ENCODE measurements at regions not wholly inside any gene's neighbourhood (a gene's known extent, or its start where the extent isn't known, plus 50 kb on each side); places are given as distances from the start of the nearest gene placed in this dataset.
A peak's percentile ranks its signal among the peaks of the same experiment; 100 is the strongest.
"Not testable (repeated sequence)": the region's sequence is repeated elsewhere in the genome, so short reads cannot be mapped to it uniquely, and the experiment has no call there.

DNA sequence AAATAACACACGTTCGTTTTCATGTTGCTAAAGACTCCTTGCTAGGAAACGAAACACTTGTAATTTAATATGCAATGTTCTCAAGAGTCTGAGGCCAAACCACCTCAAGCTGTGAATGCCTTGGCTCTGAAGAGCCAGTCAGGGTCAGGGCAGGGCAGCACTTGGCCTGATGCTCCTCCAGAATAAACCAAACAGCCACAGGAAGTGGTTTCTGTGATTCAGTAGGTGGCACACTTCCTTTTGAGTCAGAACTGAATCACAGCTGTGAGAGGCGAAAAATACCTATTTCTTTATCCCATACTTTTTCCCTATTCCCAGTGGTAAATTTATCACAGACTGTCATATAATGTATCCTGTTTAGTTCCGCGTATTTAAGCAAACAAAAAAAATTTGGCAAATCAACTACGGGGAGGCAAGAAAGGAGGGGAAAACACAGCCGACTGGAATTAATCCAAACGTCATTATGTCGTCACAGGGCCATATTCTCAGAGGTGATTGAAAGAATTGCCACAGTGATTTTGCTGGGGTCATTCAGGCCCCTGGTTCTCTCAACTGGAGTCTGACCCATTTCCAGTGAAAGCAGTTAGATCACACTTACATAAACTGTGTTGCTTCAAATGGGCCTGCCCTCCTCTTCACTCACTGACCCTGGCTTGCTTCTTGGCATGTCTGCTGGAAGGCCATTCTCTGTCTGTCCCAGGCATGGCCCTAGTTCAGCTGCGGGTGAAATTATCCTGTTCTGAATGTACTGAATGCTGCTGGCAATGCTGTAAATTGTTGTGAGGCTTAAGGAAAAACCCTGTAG is 71.2 kb downstream of the ARRDC3 start:
- peak overlapping the region; percentile 100 for H3K27ac ChIP-seq (ENCODE audit: low read depth, low read length)
- H3K4me2 ChIP-seq (ENCODE audit: insufficient read depth, low read length): peak overlapping the region; percentile 75
- H3K9me3 ChIP-seq (ENCODE audit: low read depth, low read length): no peaks in the 10 kb centered on the region
- no peaks in the 10 kb centered on the region for H3K27me3 ChIP-seq (ENCODE audit: insufficient read depth, low read length)
- peaks cover 46% of the 10 kb centered on the region for H3K4me1 ChIP-seq (ENCODE audit: insufficient read depth, low read length)
- TF ChIP-seq, protein P1, sequence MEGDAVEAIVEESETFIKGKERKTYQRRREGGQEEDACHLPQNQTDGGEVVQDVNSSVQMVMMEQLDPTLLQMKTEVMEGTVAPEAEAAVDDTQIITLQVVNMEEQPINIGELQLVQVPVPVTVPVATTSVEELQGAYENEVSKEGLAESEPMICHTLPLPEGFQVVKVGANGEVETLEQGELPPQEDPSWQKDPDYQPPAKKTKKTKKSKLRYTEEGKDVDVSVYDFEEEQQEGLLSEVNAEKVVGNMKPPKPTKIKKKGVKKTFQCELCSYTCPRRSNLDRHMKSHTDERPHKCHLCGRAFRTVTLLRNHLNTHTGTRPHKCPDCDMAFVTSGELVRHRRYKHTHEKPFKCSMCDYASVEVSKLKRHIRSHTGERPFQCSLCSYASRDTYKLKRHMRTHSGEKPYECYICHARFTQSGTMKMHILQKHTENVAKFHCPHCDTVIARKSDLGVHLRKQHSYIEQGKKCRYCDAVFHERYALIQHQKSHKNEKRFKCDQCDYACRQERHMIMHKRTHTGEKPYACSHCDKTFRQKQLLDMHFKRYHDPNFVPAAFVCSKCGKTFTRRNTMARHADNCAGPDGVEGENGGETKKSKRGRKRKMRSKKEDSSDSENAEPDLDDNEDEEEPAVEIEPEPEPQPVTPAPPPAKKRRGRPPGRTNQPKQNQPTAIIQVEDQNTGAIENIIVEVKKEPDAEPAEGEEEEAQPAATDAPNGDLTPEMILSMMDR (IDR thresholded peaks at IDR 0.05; ENCODE audit: extremely low read depth, low read depth, low read length): no peak
- DNase-seq (ENCODE audit: insufficient read length, low spot score, missing footprints): peak; percentile 95
- H4K20me1 ChIP-seq (ENCODE audit: insufficient read depth, low read length): no peaks in the 10 kb centered on the region
- H3K79me2 ChIP-seq (ENCODE audit: insufficient read depth, low read length): no peaks in the 10 kb centered on the region
- H2AFZ ChIP-seq (ENCODE audit: low read length): no peak overlapping the region
- peak overlapping the region; percentile 41 for H3K4me3 ChIP-seq (ENCODE audit: insufficient read depth, low read length)
- H3K36me3 ChIP-seq (ENCODE audit: insufficient read depth, low read length): no peaks in the 10 kb centered on the region

DNA sequence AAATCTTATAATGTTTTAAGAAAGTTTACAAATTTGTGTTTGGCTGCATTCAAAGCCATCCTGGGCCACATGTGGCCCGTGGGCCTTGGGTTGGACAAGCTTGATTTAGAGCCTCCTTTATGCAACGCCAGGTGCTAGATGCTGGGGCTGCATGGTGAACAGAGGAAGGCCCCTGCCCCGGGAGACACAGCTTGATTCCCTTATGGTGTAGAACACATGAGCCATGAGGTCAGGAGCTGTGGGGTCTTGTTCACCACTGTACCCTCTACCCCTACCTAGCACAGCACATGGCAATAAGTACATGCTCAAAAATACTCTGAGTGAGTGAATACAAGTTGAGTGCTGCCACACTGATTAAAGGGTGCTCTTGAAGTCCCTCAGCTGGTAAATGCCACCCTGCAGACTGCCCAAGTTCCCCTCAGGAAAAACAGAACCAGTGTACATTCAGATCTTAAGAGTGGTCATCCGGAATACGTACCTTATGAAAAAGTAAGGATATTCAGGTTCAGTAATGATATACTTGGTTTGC is 71.9 kb downstream of the ARRDC3 start:
- Histone ChIP-seq H4K20me1 (ENCODE audit: insufficient read depth, low read length) (no peaks in the 10 kb centered on the region), H3K4me3 (ENCODE audit: insufficient read depth, low read length) (peak overlapping the region; percentile 41), H2AFZ (ENCODE audit: low read length) (no peak overlapping the region), H3K79me2 (ENCODE audit: insufficient read depth, low read length) (no peaks in the 10 kb centered on the region), H3K36me3 (ENCODE audit: insufficient read depth, low read length) (no peaks in the 10 kb centered on the region), H3K9me3 (ENCODE audit: low read depth, low read length) (no peaks in the 10 kb centered on the region), H3K4me2 (ENCODE audit: insufficient read depth, low read length) (peak overlapping the region; percentile 70), H3K27ac (ENCODE audit: low read depth, low read length) (peak overlapping the region; percentile 100), H3K27me3 (ENCODE audit: insufficient read depth, low read length) (no peaks in the 10 kb centered on the region), H3K4me1 (ENCODE audit: insufficient read depth, low read length) (peaks cover 51% of the 10 kb centered on the region)
- TF ChIP-seq, protein P1 (IDR thresholded peaks at IDR 0.05; ENCODE audit: extremely low read depth, low read depth, low read length): no peak
- no peak for DNase-seq (ENCODE audit: insufficient read length, low spot score, missing footprints)

DNA sequence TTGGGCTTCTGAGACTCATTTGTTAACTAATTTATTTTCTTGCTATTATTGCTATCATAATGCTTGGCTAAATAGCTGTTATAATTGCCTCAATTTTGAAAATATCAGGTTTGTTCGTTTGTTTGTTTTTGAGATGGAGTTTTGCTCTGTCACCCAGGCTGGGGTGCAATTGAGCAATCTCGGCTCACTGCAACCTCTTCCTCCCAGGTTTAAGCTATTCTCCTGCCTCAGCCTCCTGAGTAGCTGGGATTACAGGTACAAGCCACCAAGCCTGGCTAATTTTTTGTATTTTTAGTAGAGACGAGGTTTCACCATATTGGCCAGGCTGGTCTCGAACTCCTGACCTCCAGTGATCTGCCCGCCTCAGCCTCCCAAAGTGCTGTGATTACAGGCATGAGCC is 75.0 kb downstream of the ARRDC3 start:
- H2AFZ ChIP-seq (ENCODE audit: low read length); H3K79me2 ChIP-seq (ENCODE audit: insufficient read depth, low read length); H3K4me3 ChIP-seq (ENCODE audit: insufficient read depth, low read length); H4K20me1 ChIP-seq (ENCODE audit: insufficient read depth, low read length); DNase-seq (ENCODE audit: insufficient read length, low spot score, missing footprints); H3K9me3 ChIP-seq (ENCODE audit: low read depth, low read length); H3K36me3 ChIP-seq (ENCODE audit: insufficient read depth, low read length); H3K4me2 ChIP-seq (ENCODE audit: insufficient read depth, low read length); H3K27me3 ChIP-seq (ENCODE audit: insufficient read depth, low read length): not testable (repeated sequence)
- peaks cover 39% of the 10 kb centered on the region for H3K4me1 ChIP-seq (ENCODE audit: insufficient read depth, low read length)
- peak overlapping the region; percentile 84 for H3K27ac ChIP-seq (ENCODE audit: low read depth, low read length)

DNA sequence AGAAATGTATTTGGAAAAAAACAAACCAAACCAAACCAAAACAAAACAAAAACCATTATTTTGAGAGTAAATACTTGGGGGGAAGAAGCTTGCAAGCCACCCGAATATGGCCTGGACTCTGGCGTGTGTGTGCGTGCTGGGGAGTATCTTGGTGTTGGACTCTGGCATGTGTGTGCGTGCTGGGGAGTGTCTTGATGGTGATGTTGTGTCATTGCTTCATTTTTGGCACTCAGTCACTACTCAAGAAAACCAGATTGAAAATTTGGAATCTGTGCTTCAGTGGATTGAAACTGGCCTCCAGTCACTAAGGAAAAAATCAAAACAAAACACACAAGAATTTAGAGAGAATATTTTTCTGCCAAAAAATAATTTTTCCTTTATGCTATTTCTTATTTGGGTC is 76.1 kb downstream of the ARRDC3 start:
- no peaks in the 10 kb centered on the region for H3K27me3 ChIP-seq (ENCODE audit: insufficient read depth, low read length)
- TF ChIP-seq, protein P1 (IDR thresholded peaks at IDR 0.05; ENCODE audit: extremely low read depth, low read depth, low read length): no peak
- no peaks in the 10 kb centered on the region for H3K36me3 ChIP-seq (ENCODE audit: insufficient read depth, low read length)
- peak; percentile 78 for DNase-seq (ENCODE audit: insufficient read length, low spot score, missing footprints)
- H4K20me1 ChIP-seq (ENCODE audit: insufficient read depth, low read length): no peaks in the 10 kb centered on the region
- no peaks in the 10 kb centered on the region for H3K79me2 ChIP-seq (ENCODE audit: insufficient read depth, low read length)
- H3K27ac ChIP-seq (ENCODE audit: low read depth, low read length): peak overlapping the region; percentile 84
- peaks cover 28% of the 10 kb centered on the region for H3K4me1 ChIP-seq (ENCODE audit: insufficient read depth, low read length)
- no peaks in the 10 kb centered on the region for H3K9me3 ChIP-seq (ENCODE audit: low read depth, low read length)
- no peak overlapping the region for H3K4me2 ChIP-seq (ENCODE audit: insufficient read depth, low read length)
- no peak overlapping the region for H2AFZ ChIP-seq (ENCODE audit: low read length)
- no peak overlapping the region for H3K4me3 ChIP-seq (ENCODE audit: insufficient read depth, low read length)
